Type B pancreatic cell (in vitro differentiated cells): ENCODE measurements at regions not wholly inside any gene's neighbourhood (a gene's known extent, or its start where the extent isn't known, plus 50 kb on each side); places are given as distances from the start of the nearest gene placed in this dataset.

ENCODE experiments used
- DNase-seq: peaks from one replicate; pipeline ENCODE4 v3.0.0; 2021; ENCODE audit warnings: mixed read lengths; ENCODE audit not compliant: unreplicated experiment; ENCODE audit errors: extremely low spot score
- H3K27ac Mint-ChIP-seq: 2 replicates; pipeline ENCODE4 v1.8.0; 2021; ENCODE audit warnings: mild to moderate bottlenecking, mixed read lengths
- H3K27me3 Mint-ChIP-seq: 2 replicates; pipeline ENCODE4 v1.8.0; 2021; ENCODE audit warnings: mixed read lengths
- H3K36me3 Mint-ChIP-seq: 2 replicates; pipeline ENCODE4 v1.8.0; 2021; ENCODE audit warnings: mixed read lengths
- H3K4me1 Mint-ChIP-seq: one replicate; pipeline ENCODE4 v1.8.0; 2021; ENCODE audit warnings: mixed read lengths; ENCODE audit not compliant: unreplicated experiment
- H3K4me3 Mint-ChIP-seq: 2 replicates; pipeline ENCODE4 v1.8.0; 2021; ENCODE audit warnings: mild to moderate bottlenecking, mixed read lengths
- H3K9me3 Mint-ChIP-seq: 2 replicates; pipeline ENCODE4 v1.8.0; 2021; ENCODE audit warnings: mixed read lengths
- CTCF ChIP-seq: fragments of 200-600 bp; sonication (generic); conservative IDR thresholded peaks from 2 replicates; pipeline ENCODE4 v1.5.0; 2021; ENCODE audit warnings: antibody characterized with exemption, mild to moderate bottlenecking

GRCh38 chr20:61120595-61121515 lies 131.2 kb upstream of the CDH4 start:
- H3K9me3 Mint-ChIP-seq = no peaks in the 10 kb centered on the region
- DNase-seq = no peak
- H3K27ac Mint-ChIP-seq = peak overlapping the region; percentile 19
- peaks cover 19% of the 10 kb centered on the region for H3K27me3 Mint-ChIP-seq
- H3K4me3 Mint-ChIP-seq = no peak overlapping the region
- H3K36me3 Mint-ChIP-seq = no peaks in the 10 kb centered on the region
- peak; percentile 82 for TF ChIP-seq CTCF
- H3K4me1 Mint-ChIP-seq = peaks cover 12% of the 10 kb centered on the region

DNA sequence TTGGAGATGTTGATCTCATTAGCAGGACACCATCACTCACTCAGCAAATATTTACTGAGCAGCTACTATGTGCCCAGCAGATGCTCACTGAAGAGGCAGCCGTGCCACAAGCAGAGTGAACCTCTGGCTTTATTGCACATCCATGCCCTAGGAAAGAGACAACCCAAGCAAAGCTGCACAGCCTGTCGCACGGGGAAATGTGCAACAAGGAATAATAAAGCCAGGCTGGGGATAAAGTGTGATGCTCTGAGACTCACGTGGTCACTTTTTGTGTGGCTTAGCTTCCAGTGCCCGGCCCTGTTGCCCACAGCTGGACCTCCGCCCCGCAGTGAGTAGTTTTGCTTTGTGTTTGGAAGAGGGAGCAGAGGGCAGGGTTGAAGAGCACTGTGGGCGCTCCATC lies 130.4 kb upstream of the CDH4 start:
- H3K4me3 Mint-ChIP-seq = no peak overlapping the region
- no peaks in the 10 kb centered on the region for H3K9me3 Mint-ChIP-seq
- no peak for DNase-seq
- H3K27me3 Mint-ChIP-seq = peaks cover 19% of the 10 kb centered on the region
- H3K4me1 Mint-ChIP-seq = peaks cover 14% of the 10 kb centered on the region
- no peak for TF ChIP-seq CTCF
- H3K27ac Mint-ChIP-seq = no peak overlapping the region
- no peaks in the 10 kb centered on the region for H3K36me3 Mint-ChIP-seq

- Mint-ChIP-seq H3K36me3 (no peaks in the 10 kb centered on the region), H3K27ac (no peak overlapping the region), H3K4me1 (peaks cover 14% of the 10 kb centered on the region), H3K27me3 (peaks cover 19% of the 10 kb centered on the region), H3K9me3 (no peaks in the 10 kb centered on the region), H3K4me3 (no peak overlapping the region)
- no peak for DNase-seq
- no peak for TF ChIP-seq CTCF
Measured at GRCh38 chr20:61123286-61123685, 128.8 kb upstream of the CDH4 start.

DNA sequence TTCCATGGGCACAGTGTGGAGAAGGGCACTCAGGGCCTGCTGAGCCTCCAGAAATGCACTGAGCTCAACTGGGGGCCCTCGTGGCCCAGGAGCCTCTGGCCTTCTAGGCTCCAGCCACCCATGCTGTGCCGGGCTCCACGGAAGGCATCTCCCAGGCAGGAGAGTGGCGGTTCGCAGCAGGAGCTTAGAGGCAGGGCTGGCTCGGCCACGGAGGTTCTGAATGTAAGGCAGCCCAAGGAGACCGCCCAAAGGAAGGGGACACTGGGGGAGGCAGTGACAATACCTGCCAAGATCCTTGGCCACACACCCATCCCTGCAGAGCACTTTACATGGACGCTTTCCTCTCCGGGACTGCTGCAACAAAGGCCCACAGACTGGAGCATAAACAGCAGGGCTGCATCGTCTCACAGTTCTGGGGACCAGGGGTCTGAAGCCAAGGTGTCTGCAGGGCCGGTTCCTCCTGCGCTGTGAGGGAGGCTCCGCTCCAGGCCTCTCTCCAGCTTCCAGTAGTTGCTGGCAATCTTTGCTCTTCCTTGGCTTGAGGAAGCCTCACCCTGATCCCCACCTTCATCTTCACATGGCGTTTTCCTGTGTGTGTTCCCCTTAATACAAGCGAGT lies 128.2 kb upstream of the CDH4 start:
- H3K4me3 Mint-ChIP-seq = no peak overlapping the region
- peaks cover 15% of the 10 kb centered on the region for H3K27me3 Mint-ChIP-seq
- H3K27ac Mint-ChIP-seq = no peak overlapping the region
- no peaks in the 10 kb centered on the region for H3K9me3 Mint-ChIP-seq
- DNase-seq = no peak
- peaks cover 14% of the 10 kb centered on the region for H3K4me1 Mint-ChIP-seq
- no peaks in the 10 kb centered on the region for H3K36me3 Mint-ChIP-seq
- TF ChIP-seq CTCF = no peak

DNA sequence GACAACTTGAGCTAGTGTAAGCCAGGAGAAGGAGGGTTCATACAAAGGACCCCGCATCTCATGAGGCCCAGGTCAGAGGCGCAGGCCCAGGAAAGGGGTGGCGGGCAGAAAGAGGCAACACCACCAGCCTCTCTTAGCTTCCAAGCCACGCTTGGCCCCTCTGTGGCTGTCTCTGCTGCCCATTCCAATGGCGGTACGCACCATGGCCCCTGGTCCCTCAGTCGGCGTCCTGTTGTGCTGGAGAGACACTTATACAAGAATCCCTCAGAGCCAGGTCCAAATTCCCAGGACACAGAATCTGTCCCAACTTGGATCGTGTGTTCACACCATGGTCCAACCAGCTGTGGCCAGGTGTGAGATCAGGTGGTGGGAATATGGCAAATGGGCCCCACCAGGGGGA lies 127.0 kb upstream of the CDH4 start:
- no peaks in the 10 kb centered on the region for H3K36me3 Mint-ChIP-seq
- peaks cover 20% of the 10 kb centered on the region for H3K27me3 Mint-ChIP-seq
- no peak overlapping the region for H3K4me3 Mint-ChIP-seq
- DNase-seq = no peak
- H3K27ac Mint-ChIP-seq = no peak overlapping the region
- TF ChIP-seq CTCF = no peak
- H3K4me1 Mint-ChIP-seq = peaks cover 14% of the 10 kb centered on the region
- no peaks in the 10 kb centered on the region for H3K9me3 Mint-ChIP-seq
